IMR-90 (cell line): ENCODE measurements at regions not wholly inside any gene's neighbourhood (a gene's known extent, or its start where the extent isn't known, plus 50 kb on each side); places are given as distances from the start of the nearest gene placed in this dataset.

Experiments
- ATAC-seq: fragments of 200-7000 bp; cut with Tn5 transposase; 2 replicates; pipeline ENCODE4 v1.9.1; 2020; ENCODE audit warnings: low read depth, mild to moderate bottlenecking, moderate library complexity
- BruUV-seq: library from RNA; stranded (reverse); fragments of 400-500 nt; replicated peaks from 2 replicates; lab custom pipeline; 2021; lab: Mats Ljungman, UMichigan
- CTCF ChIA-PET: fragments of 300-600 bp; formaldehyde crosslinking; extraction: SDS; loops from one replicate; lab custom pipeline; 2021; ENCODE audit warnings: antibody characterized with exemption; lab: Yijun Ruan, JAX
- POLR2A ChIA-PET: fragments of 300-600 bp; sonication (Branson Sonifier 250); formaldehyde crosslinking; loops from one replicate; lab custom pipeline; 2022; ENCODE audit warnings: antibody characterized with exemption; ENCODE audit not compliant: unreplicated experiment; lab: Charles Lee
- DNase-seq: peaks from one replicate; pipeline ENCODE4 v3.0.0; 2013
- H2AFZ ChIP-seq: replicated peaks from 2 replicates; pipeline ENCODE3; 2013; ENCODE audit warnings: low read length, mild to moderate bottlenecking; ENCODE audit not compliant: poor library complexity
- H2AK5ac ChIP-seq: 2 replicates; pipeline ENCODE4 v1.6.1; 2013; ENCODE audit warnings: low read depth, low read length, inconsistent platforms
- H2AK9ac ChIP-seq: replicated peaks from 2 replicates; pipeline ENCODE3; 2013; ENCODE audit warnings: mild to moderate bottlenecking, low read depth, low read length, moderate library complexity; ENCODE audit not compliant: poor library complexity
- H2BK120ac ChIP-seq: 2 replicates; pipeline ENCODE4 v1.6.1; 2013; ENCODE audit warnings: low read depth, low read length, inconsistent platforms
- H2BK15ac ChIP-seq: 3 replicates; pipeline ENCODE4 v1.6.1; 2013; ENCODE audit warnings: low read depth, low read length, inconsistent platforms
- H2BK20ac ChIP-seq: 2 replicates; pipeline ENCODE4 v1.6.1; 2013; ENCODE audit warnings: low read depth, mild to moderate bottlenecking, inconsistent platforms, low read length, moderate library complexity
- H2BK5ac ChIP-seq: 2 replicates; pipeline ENCODE4 v1.6.1; 2013; ENCODE audit warnings: mild to moderate bottlenecking, low read depth, low read length, inconsistent platforms; ENCODE audit not compliant: poor library complexity, severe bottlenecking
- H3K14ac ChIP-seq: replicated peaks from 2 replicates; pipeline ENCODE4 v1.6.1; 2013; ENCODE audit warnings: low read depth, low read length, inconsistent platforms
- H3K18ac ChIP-seq: 2 replicates; pipeline ENCODE4 v1.6.1; 2013; ENCODE audit warnings: low read depth, low read length, control low read depth
- H3K23ac ChIP-seq: 2 replicates; pipeline ENCODE4 v1.6.1; 2013; ENCODE audit warnings: low read depth, low read length, inconsistent platforms
- H3K27ac ChIP-seq: 2 replicates; pipeline ENCODE4 v1.5.1; 2013; ENCODE audit warnings: mild to moderate bottlenecking, control low read depth, low read length; ENCODE audit not compliant: insufficient read depth
- H3K27me3 ChIP-seq: 2 replicates; pipeline ENCODE4 v1.6.1; 2013; ENCODE audit warnings: low read length; ENCODE audit not compliant: control insufficient read depth, insufficient read depth
- H3K36me3 ChIP-seq: 2 replicates; pipeline ENCODE4 v1.6.1; 2013; ENCODE audit warnings: low read length, mixed read lengths; ENCODE audit not compliant: control insufficient read depth, insufficient read depth
- H3K4ac ChIP-seq: 2 replicates; pipeline ENCODE4 v1.6.1; 2013; ENCODE audit warnings: low read depth, low read length, inconsistent platforms
- H3K4me1 ChIP-seq: 2 replicates; pipeline ENCODE4 v1.6.1; 2013; ENCODE audit warnings: low read length, mixed read lengths; ENCODE audit not compliant: control insufficient read depth, insufficient read depth
- H3K4me2 ChIP-seq: 2 replicates; pipeline ENCODE4 v1.6.1; 2013; ENCODE audit warnings: low read depth, mild to moderate bottlenecking, control low read depth, low read length, moderate library complexity
- H3K4me3 ChIP-seq: 2 replicates; pipeline ENCODE4 v1.5.1; 2013; ENCODE audit warnings: low read depth, mild to moderate bottlenecking, control low read depth, low read length, moderate library complexity; ENCODE audit not compliant: insufficient read depth
- H3K56ac ChIP-seq: 2 replicates; pipeline ENCODE4 v1.6.1; 2013; ENCODE audit warnings: low read length, inconsistent platforms; ENCODE audit not compliant: insufficient read depth; ENCODE audit errors: extremely low read depth
- H3K79me1 ChIP-seq, 2 experiments: 2 replicates each; pipeline ENCODE4 v1.6.1; 2013; ENCODE audit warnings: low read length in 2 of 2, inconsistent platforms in 1 of 2, low read depth in 1 of 2
- H3K9ac ChIP-seq: 2 replicates; pipeline ENCODE4 v1.6.1; 2013; ENCODE audit warnings: low read depth, low read length, control low read depth
- H3K9me1 ChIP-seq: 2 replicates; pipeline ENCODE4 v1.6.1; 2013; ENCODE audit warnings: low read length, inconsistent platforms; ENCODE audit not compliant: insufficient read depth
- H3K9me3 ChIP-seq: 2 replicates; pipeline ENCODE4 v1.6.1; 2013; ENCODE audit warnings: low read length; ENCODE audit not compliant: control insufficient read depth, insufficient read depth
- H4K20me1 ChIP-seq: 2 replicates; pipeline ENCODE4 v1.6.1; 2013; ENCODE audit warnings: low read length, inconsistent platforms; ENCODE audit not compliant: insufficient read depth
- H4K5ac ChIP-seq: 2 replicates; pipeline ENCODE4 v1.6.1; 2013; ENCODE audit warnings: mild to moderate bottlenecking, low read depth, low read length, control low read depth
- H4K8ac ChIP-seq, 2 experiments: 2 replicates each; pipeline ENCODE4 v1.6.1; 2013; ENCODE audit warnings: low read depth in 2 of 2, low read length in 2 of 2, control low read depth in 1 of 2, inconsistent platforms in 1 of 2
- H4K91ac ChIP-seq: 2 replicates; pipeline ENCODE4 v1.6.1; 2013; ENCODE audit warnings: low read depth, low read length, inconsistent platforms; ENCODE audit not compliant: insufficient read depth
- BHLHE40 ChIP-seq: fragments of 150-350 bp; IDR thresholded peaks from 2 replicates; pipeline ENCODE4 v1.6.1; 2016; ENCODE audit warnings: mild to moderate bottlenecking, low read depth, low read length
- CEBPB ChIP-seq: IDR thresholded peaks from 2 replicates; pipeline ENCODE4 v1.6.1; 2012; ENCODE audit warnings: low read depth, low read length, improper control_type of control experiment
- CHD1 ChIP-seq: IDR thresholded peaks from 2 replicates; pipeline ENCODE4 v1.6.1; 2012; ENCODE audit warnings: low read depth, low read length, improper control_type of control experiment
- CTCF ChIP-seq: conservative IDR thresholded peaks from 2 replicates; pipeline ENCODE4 v1.5.1; 2012; ENCODE audit warnings: mild to moderate bottlenecking, low read depth, low read length, improper control_type of control experiment
- ELK1 ChIP-seq: fragments of 150-350 bp; IDR thresholded peaks from 2 replicates; pipeline ENCODE4 v1.6.1; 2016; ENCODE audit warnings: low read depth, mild to moderate bottlenecking, low read length, moderate library complexity, borderline replicate concordance
- FOS ChIP-seq: fragments of 150-350 bp; IDR thresholded peaks from 2 replicates; pipeline ENCODE4 v1.6.1; 2016; ENCODE audit warnings: low read depth, low read length
- MAZ ChIP-seq: IDR thresholded peaks from 2 replicates; pipeline ENCODE4 v1.6.1; 2012; ENCODE audit warnings: low read depth, mild to moderate bottlenecking, low read length, improper control_type of control experiment, moderate library complexity, borderline replicate concordance
- MXI1 ChIP-seq: IDR thresholded peaks from 2 replicates; pipeline ENCODE4 v1.6.1; 2012; ENCODE audit warnings: low read depth, mild to moderate bottlenecking, low read length, moderate library complexity, borderline replicate concordance
- POLR2A ChIP-seq: IDR thresholded peaks from 2 replicates; pipeline ENCODE4 v1.6.1; 2012; ENCODE audit warnings: mild to moderate bottlenecking, low read depth, low read length
- RAD21 ChIP-seq: IDR thresholded peaks from 2 replicates; pipeline ENCODE4 v1.6.1; 2012; ENCODE audit warnings: low read length, improper control_type of control experiment
- RCOR1 ChIP-seq: IDR thresholded peaks from 2 replicates; pipeline ENCODE4 v1.6.1; 2012; ENCODE audit warnings: mild to moderate bottlenecking, low read length, improper control_type of control experiment; ENCODE audit not compliant: insufficient replicate concordance
- RFX5 ChIP-seq: IDR thresholded peaks from 2 replicates; pipeline ENCODE4 v1.8.0; 2012; ENCODE audit warnings: low read depth, mild to moderate bottlenecking, low read length, moderate library complexity
- SMC3 ChIP-seq: fragments of 150-350 bp; IDR thresholded peaks from 2 replicates; pipeline ENCODE4 v1.6.1; 2016; ENCODE audit warnings: low read depth, mild to moderate bottlenecking, antibody characterized with exemption, low read length, moderate library complexity
- USF2 ChIP-seq: fragments of 150-350 bp; IDR thresholded peaks from 2 replicates; pipeline ENCODE4 v1.6.1; 2017; ENCODE audit warnings: mild to moderate bottlenecking, antibody characterized with exemption, low read length, low read depth
- WGBS, 2 experiments: methylation state at CpG; one replicate each; pipeline versions ENCODE4 v1.1.5 to v1.1.7; 2013; ENCODE audit warnings: missing lambda C conversion rate in 2 of 2; ENCODE audit not compliant: insufficient read length in 1 of 2; ENCODE audit errors: extremely low coverage in 2 of 2; 5-methylcytosine and 5-hydroxymethylcytosine counted together
- dilution Hi-C: fragments of 300-500 bp; cut with HindIII; formaldehyde crosslinking; loops from one replicate; pipeline ENCODE4 v1.14.3; 2018; ENCODE audit warnings: low sequenced_read_pairs; ENCODE audit not compliant: unreplicated experiment
- in situ Hi-C: fragments of 300-500 bp; cut with MboI; formaldehyde crosslinking; loops from 3 replicates; pipeline ENCODE4 v1.14.3; 2019; ENCODE audit warnings: low sequenced_read_pairs, inconsistent platforms, mixed read lengths
- intact Hi-C: fragments of 100-400 bp; cut with micrococcal nuclease; formaldehyde crosslinking; loops from 2 replicates; pipeline ENCODE4 v1.10.0; 2022

- H3K14ac ChIP-seq: no peak overlapping the region
- H2BK5ac ChIP-seq: no peak overlapping the region
- POLR2A ChIA-PET: no interaction called here
- H3K18ac ChIP-seq: no peak overlapping the region
- no peak overlapping the region for H2BK15ac ChIP-seq
- H3K27ac ChIP-seq: no peak overlapping the region
- H3K36me3 ChIP-seq: no peaks in the 10 kb centered on the region
- DNase-seq (no peak), ATAC-seq (no peak)
- BruUV-seq: no TSS peak
- H2AK5ac ChIP-seq: no peak overlapping the region
- H3K4me2 ChIP-seq: no peak overlapping the region
- no peak overlapping the region for H2BK20ac ChIP-seq
- no CpG with 5 or more reads among the region's 2 CpGs for WGBS, 2 experiments
- no peak overlapping the region for H3K56ac ChIP-seq
- no peak for TF ChIP-seq BHLHE40
- TF ChIP-seq MXI1: no peak
- TF ChIP-seq RCOR1: no peak
- TF ChIP-seq RFX5: no peak
- TF ChIP-seq CHD1: no peak
- no peak for TF ChIP-seq USF2
- TF ChIP-seq CEBPB: no peak
- TF ChIP-seq SMC3: no peak
- TF ChIP-seq CTCF: no peak
- no peak for TF ChIP-seq RAD21
- no peak for TF ChIP-seq ELK1
- no peak for TF ChIP-seq FOS
- no peak for TF ChIP-seq POLR2A
- no peak for TF ChIP-seq MAZ
- H3K9me1 ChIP-seq: no peaks in the 10 kb centered on the region
- H2AFZ ChIP-seq: no peak overlapping the region
- H4K5ac ChIP-seq: no peak overlapping the region
- H4K20me1 ChIP-seq: no peaks in the 10 kb centered on the region
- H3K23ac ChIP-seq: no peak overlapping the region
- no peak overlapping the region for H3K4me3 ChIP-seq
- no peak overlapping the region for H4K8ac ChIP-seq
- no peaks in the 10 kb centered on the region for H3K79me1 ChIP-seq
- intact Hi-C loops (no loop called here), dilution Hi-C loops (no loop called here), in situ Hi-C loops (no loop called here)
- H2AK9ac ChIP-seq: no peak overlapping the region
- H3K9ac ChIP-seq: no peak overlapping the region
- H3K9me3 ChIP-seq: no peaks in the 10 kb centered on the region; the same call in 1 of the 2 replicates
- no peak overlapping the region for H2BK120ac ChIP-seq
- H4K91ac ChIP-seq: no peak overlapping the region
- H3K4ac ChIP-seq: no peak overlapping the region
- CTCF ChIA-PET: no interaction called here
- no peaks in the 10 kb centered on the region for H3K27me3 ChIP-seq
- no peaks in the 10 kb centered on the region for H3K4me1 ChIP-seq
Measured at GRCh38 chr3:36097209-36097608, 283.1 kb upstream of the STAC start.
